HepG2 (cell line): ENCODE measurements at regions not wholly inside any gene's neighbourhood (a gene's known extent, or its start where the extent isn't known, plus 50 kb on each side); places are given as distances from the start of the nearest gene placed in this dataset.

Experiments used
- ELF4 ChIP-seq: sonication (generic); formaldehyde crosslinking; IDR thresholded peaks from 2 replicates; pipeline ENCODE4 v1.5.0; 2020; ENCODE audit warnings: missing genetic modification reagents, mild to moderate bottlenecking, moderate library complexity, borderline replicate concordance
- PLRG1 ChIP-seq: fragments of 450-650 bp; conservative IDR thresholded peaks from 2 replicates; pipeline ENCODE4 v1.6.1; 2016
- RXRA ChIP-seq: sonication (generic); formaldehyde crosslinking; IDR thresholded peaks from 2 replicates; pipeline ENCODE4 v1.5.1; 2020; ENCODE audit warnings: missing genetic modification reagents
- SMAD1 ChIP-seq: sonication (generic); formaldehyde crosslinking; IDR thresholded peaks from 2 replicates; pipeline ENCODE4 v1.4.0; 2020; ENCODE audit warnings: missing genetic modification reagents, low read depth, mild to moderate bottlenecking, borderline replicate concordance
- SOX13 ChIP-seq, 3 experiments: fragments of 450-650 bp in 1 of 3; sonication (generic) in 1 of 3; formaldehyde crosslinking in 1 of 3; IDR thresholded peaks in 2 of 3; conservative IDR thresholded peaks in 1 of 3; 2 replicates each; pipeline versions ENCODE4 v1.5.0 to v1.6.1; 2016 to 2020; ENCODE audit warnings: antibody characterized with exemption in 1 of 3, mild to moderate bottlenecking in 1 of 3, missing compliant biosample characterization in 1 of 3, missing genetic modification reagents in 1 of 3, moderate library complexity in 1 of 3
- ZBTB20 ChIP-seq: sonication (generic); formaldehyde crosslinking; IDR thresholded peaks from 2 replicates; pipeline ENCODE4 v1.8.1; 2023; ENCODE audit warnings: missing genetic modification reagents, low read depth, mild to moderate bottlenecking, borderline replicate concordance
- ZNF160 ChIP-seq: sonication (generic); formaldehyde crosslinking; IDR thresholded peaks from 2 replicates; pipeline ENCODE4 v1.8.0; 2022; ENCODE audit warnings: mild to moderate bottlenecking, inconsistent platforms, missing genetic modification reagents
- ZNF367 ChIP-seq: sonication (generic); formaldehyde crosslinking; IDR thresholded peaks from 2 replicates; pipeline ENCODE4 v1.4.0; 2020; ENCODE audit warnings: missing genetic modification reagents, borderline replicate concordance
- ZNF761 ChIP-seq: sonication (generic); formaldehyde crosslinking; conservative IDR thresholded peaks from 2 replicates; pipeline ENCODE4 v1.4.0; 2020; ENCODE audit warnings: mild to moderate bottlenecking, missing genetic modification reagents
- TF ChIP-seq, protein P1 (sequence below): sonication (generic); formaldehyde crosslinking; IDR thresholded peaks from 2 replicates; pipeline ENCODE4 v1.5.0; 2020; ENCODE audit warnings: missing genetic modification reagents
- TF ChIP-seq, protein P2 (sequence below): sonication (generic); formaldehyde crosslinking; IDR thresholded peaks from 2 replicates; pipeline ENCODE4 v1.8.1; 2023; ENCODE audit warnings: mild to moderate bottlenecking, inconsistent platforms, moderate library complexity, missing genetic modification reagents, borderline replicate concordance
- TF ChIP-seq, protein P3 (sequence below): sonication (generic); formaldehyde crosslinking; IDR thresholded peaks from 2 replicates; pipeline ENCODE4 v1.4.0; 2020; ENCODE audit warnings: missing genetic modification reagents, borderline replicate concordance
- TF ChIP-seq, protein P4 (sequence below): sonication (generic); formaldehyde crosslinking; conservative IDR thresholded peaks from 2 replicates; pipeline ENCODE4 v1.8.0; 2022; ENCODE audit warnings: mild to moderate bottlenecking, moderate library complexity, missing genetic modification reagents
- TF ChIP-seq, protein P5 (sequence below): sonication (generic); formaldehyde crosslinking; IDR thresholded peaks from 2 replicates; pipeline ENCODE4 v1.9.0; 2022; ENCODE audit warnings: missing genetic modification reagents, mild to moderate bottlenecking, borderline replicate concordance
- TF ChIP-seq, protein P6 (sequence below): sonication (generic); formaldehyde crosslinking; conservative IDR thresholded peaks from 2 replicates; pipeline ENCODE4 v1.8.1; 2023; ENCODE audit warnings: missing genetic modification reagents
- TF ChIP-seq, protein P7 (sequence below): sonication (generic); formaldehyde crosslinking; IDR thresholded peaks from 2 replicates; pipeline ENCODE4 v1.9.0; 2021; ENCODE audit warnings: missing genetic modification reagents, mild to moderate bottlenecking, borderline replicate concordance

DNA sequence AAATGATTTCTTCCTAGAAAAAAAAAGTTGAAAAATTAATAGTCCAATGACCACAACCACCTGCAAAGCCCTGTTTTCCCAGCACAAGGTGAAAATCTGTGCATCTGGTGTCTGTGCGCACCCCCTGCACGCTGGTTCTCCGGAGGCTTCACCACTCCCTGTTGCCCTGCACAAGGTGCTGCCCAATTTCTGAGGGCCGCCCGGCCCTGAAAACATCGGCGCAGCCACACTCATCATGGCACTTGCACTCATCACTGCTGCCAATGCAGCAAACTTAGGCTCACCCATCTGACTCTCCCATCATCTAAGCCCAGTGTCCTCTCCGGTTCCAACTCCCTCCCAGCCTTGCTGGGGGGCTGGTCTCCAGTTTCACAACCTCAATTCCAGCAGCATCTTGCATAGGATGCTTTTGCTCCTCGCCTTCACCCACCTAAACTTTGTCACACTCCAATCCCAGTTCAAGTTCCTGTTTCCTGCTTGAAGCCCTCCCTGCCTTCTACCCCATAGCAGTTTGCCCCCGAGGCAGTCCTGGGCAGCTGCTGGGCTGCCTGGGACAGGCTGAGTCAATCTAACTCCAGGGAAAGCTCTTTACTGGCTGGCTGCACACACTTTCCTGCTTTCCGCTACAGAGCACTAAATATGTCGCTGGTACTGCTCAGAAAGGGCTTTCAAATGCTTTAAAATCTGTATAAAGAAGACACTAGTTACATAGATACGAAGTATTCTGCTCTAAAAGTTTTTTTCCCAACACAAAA, 522.5 kb upstream of the ID2 start (continued):
- TF ChIP-seq ZNF367 (CRISPR knock-in tag): no peak
- no peak for TF ChIP-seq ZNF761 (CRISPR knock-in tag)
- no peak for TF ChIP-seq ELF4
- 0 out of 2 replicates have a peak, but pooled peaks have one; percentile 48 for TF ChIP-seq ZNF160
- TF ChIP-seq, protein P1, sequence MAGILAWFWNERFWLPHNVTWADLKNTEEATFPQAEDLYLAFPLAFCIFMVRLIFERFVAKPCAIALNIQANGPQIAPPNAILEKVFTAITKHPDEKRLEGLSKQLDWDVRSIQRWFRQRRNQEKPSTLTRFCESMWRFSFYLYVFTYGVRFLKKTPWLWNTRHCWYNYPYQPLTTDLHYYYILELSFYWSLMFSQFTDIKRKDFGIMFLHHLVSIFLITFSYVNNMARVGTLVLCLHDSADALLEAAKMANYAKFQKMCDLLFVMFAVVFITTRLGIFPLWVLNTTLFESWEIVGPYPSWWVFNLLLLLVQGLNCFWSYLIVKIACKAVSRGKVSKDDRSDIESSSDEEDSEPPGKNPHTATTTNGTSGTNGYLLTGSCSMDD (CRISPR knock-in tag): no peak
- 0 out of 2 replicates have a peak, but pooled peaks have one; percentile 7 for TF ChIP-seq RXRA (CRISPR knock-in tag)
- TF ChIP-seq, protein P2, sequence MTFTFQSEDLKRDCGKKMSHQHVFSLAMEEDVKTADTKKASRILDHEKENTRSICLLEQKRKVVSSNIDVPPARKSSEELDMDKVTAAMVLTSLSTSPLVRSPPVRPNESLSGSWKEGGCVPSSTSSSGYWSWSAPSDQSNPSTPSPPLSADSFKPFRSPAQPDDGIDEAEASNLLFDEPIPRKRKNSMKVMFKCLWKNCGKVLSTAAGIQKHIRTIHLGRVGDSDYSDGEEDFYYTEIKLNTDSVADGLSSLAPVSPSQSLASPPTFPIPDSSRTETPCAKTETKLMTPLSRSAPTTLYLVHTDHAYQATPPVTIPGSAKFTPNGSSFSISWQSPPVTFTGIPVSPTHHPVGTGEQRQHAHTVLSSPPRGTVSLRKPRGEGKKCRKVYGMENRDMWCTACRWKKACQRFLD: no peak
- TF ChIP-seq, protein P3, sequence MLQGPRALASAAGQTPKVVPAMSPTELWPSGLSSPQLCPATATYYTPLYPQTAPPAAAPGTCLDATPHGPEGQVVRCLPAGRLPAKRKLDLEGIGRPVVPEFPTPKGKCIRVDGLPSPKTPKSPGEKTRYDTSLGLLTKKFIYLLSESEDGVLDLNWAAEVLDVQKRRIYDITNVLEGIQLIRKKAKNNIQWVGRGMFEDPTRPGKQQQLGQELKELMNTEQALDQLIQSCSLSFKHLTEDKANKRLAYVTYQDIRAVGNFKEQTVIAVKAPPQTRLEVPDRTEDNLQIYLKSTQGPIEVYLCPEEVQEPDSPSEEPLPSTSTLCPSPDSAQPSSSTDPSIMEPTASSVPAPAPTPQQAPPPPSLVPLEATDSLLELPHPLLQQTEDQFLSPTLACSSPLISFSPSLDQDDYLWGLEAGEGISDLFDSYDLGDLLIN: no peak
- TF ChIP-seq, protein P4, sequence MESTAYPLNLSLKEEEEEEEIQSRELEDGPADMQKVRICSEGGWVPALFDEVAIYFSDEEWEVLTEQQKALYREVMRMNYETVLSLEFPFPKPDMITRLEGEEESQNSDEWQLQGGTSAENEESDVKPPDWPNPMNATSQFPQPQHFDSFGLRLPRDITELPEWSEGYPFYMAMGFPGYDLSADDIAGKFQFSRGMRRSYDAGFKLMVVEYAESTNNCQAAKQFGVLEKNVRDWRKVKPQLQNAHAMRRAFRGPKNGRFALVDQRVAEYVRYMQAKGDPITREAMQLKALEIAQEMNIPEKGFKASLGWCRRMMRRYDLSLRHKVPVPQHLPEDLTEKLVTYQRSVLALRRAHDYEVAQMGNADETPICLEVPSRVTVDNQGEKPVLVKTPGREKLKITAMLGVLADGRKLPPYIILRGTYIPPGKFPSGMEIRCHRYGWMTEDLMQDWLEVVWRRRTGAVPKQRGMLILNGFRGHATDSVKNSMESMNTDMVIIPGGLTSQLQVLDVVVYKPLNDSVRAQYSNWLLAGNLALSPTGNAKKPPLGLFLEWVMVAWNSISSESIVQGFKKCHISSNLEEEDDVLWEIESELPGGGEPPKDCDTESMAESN (CRISPR knock-in tag): no peak
- TF ChIP-seq, protein P5, sequence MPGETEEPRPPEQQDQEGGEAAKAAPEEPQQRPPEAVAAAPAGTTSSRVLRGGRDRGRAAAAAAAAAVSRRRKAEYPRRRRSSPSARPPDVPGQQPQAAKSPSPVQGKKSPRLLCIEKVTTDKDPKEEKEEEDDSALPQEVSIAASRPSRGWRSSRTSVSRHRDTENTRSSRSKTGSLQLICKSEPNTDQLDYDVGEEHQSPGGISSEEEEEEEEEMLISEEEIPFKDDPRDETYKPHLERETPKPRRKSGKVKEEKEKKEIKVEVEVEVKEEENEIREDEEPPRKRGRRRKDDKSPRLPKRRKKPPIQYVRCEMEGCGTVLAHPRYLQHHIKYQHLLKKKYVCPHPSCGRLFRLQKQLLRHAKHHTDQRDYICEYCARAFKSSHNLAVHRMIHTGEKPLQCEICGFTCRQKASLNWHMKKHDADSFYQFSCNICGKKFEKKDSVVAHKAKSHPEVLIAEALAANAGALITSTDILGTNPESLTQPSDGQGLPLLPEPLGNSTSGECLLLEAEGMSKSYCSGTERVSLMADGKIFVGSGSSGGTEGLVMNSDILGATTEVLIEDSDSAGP: peak; percentile 42; the same call in 1 of the 2 replicates
- TF ChIP-seq, protein P6, sequence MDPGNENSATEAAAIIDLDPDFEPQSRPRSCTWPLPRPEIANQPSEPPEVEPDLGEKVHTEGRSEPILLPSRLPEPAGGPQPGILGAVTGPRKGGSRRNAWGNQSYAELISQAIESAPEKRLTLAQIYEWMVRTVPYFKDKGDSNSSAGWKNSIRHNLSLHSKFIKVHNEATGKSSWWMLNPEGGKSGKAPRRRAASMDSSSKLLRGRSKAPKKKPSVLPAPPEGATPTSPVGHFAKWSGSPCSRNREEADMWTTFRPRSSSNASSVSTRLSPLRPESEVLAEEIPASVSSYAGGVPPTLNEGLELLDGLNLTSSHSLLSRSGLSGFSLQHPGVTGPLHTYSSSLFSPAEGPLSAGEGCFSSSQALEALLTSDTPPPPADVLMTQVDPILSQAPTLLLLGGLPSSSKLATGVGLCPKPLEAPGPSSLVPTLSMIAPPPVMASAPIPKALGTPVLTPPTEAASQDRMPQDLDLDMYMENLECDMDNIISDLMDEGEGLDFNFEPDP (CRISPR knock-in tag): 0 out of 2 replicates have a peak, but pooled peaks have one; percentile 37
- TF ChIP-seq ZBTB20: no peak
- no peak for TF ChIP-seq SMAD1 (CRISPR knock-in tag)
- TF ChIP-seq SOX13 (IDR thresholded peaks at IDR 0.05): no peak
- TF ChIP-seq SOX13 (CRISPR knock-in tag; conservative IDR thresholded peaks at IDR 0.05 in 1 of 2, IDR thresholded peaks at IDR 0.05 in 1 of 2): no peak
- no peak for TF ChIP-seq PLRG1
- TF ChIP-seq, protein P7, sequence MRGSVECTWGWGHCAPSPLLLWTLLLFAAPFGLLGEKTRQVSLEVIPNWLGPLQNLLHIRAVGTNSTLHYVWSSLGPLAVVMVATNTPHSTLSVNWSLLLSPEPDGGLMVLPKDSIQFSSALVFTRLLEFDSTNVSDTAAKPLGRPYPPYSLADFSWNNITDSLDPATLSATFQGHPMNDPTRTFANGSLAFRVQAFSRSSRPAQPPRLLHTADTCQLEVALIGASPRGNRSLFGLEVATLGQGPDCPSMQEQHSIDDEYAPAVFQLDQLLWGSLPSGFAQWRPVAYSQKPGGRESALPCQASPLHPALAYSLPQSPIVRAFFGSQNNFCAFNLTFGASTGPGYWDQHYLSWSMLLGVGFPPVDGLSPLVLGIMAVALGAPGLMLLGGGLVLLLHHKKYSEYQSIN (CRISPR knock-in tag): no peak
